ENCODE measurements at regions not wholly inside any gene's neighbourhood (a gene's known extent, or its start where the extent isn't known, plus 50 kb on each side); places are given as distances from the start of the nearest gene placed in this dataset.

- Histone ChIP-seq H3K4me1 (ENCODE audit: control insufficient read depth in 1 of 2, insufficient read depth in 2 of 2, low read length in 2 of 2) (peaks cover 5 to 6% of the 10 kb centered on the region in 2 donors), H3K9ac (ENCODE audit: insufficient read depth, low read length, poor library complexity, severe bottlenecking) (no peak overlapping the region), H2AFZ (ENCODE audit: insufficient read depth, low read depth, low read length, poor library complexity, severe bottlenecking) (no peak overlapping the region), H3K4me3 (replicated peaks in 1 of 3; ENCODE audit: low read depth in 2 of 3, low read length in 3 of 3) (no peak overlapping the region), H3K79me2 (ENCODE audit: insufficient read depth, low read length) (no peaks in the 10 kb centered on the region), H3K36me3 (replicated peaks in 1 of 2; ENCODE audit: control insufficient read depth in 1 of 2, insufficient read depth in 2 of 2, low read length in 2 of 2) (no peaks in the 10 kb centered on the region), H3K4me2 (replicated peaks; ENCODE audit: extremely low read depth, low read length, poor library complexity, severe bottlenecking) (no peak overlapping the region), H4K20me1 (ENCODE audit: insufficient read depth, low read length) (no peaks in the 10 kb centered on the region), H3K27me3 (ENCODE audit: control insufficient read depth in 2 of 2, insufficient read depth in 2 of 2, low read length in 2 of 2) (no peaks in the 10 kb centered on the region), H3K27ac (ENCODE audit: low read depth in 1 of 2, low read length in 2 of 2) (no peak overlapping the region), H3K9me3 (replicated peaks in 1 of 2; ENCODE audit: control insufficient read depth in 1 of 2, insufficient read depth in 1 of 2, low read length in 2 of 2) (no peaks in the 10 kb centered on the region)
- 95% methylated on average over 4 of the region's 9 CpGs for WGBS (ENCODE audit: insufficient coverage)
- H3K27me3 Mint-ChIP-seq (ENCODE audit: low read depth in 3 of 3), result peaks cover 1 to 8% (median 6%) of the 10 kb centered on the region in 3 donors
- no peak overlapping the region for H3K27ac Mint-ChIP-seq
- intact Hi-C loops (cut with micrococcal nuclease), result no loop called here
- no peak for TF ChIP-seq CTCF (IDR thresholded peaks at IDR 0.05)
- peaks cover 9% of the 10 kb centered on the region for H3K4me1 Mint-ChIP-seq
- H3K36me3 Mint-ChIP-seq, result no peaks in the 10 kb centered on the region
- DNase-seq, result no peak
- no peaks in the 10 kb centered on the region for H3K9me3 Mint-ChIP-seq
- H3K4me3 Mint-ChIP-seq, result no peak overlapping the region
These were observed 102.5 kb upstream of the CASZ1 start for GRCh38 chr1:10898921-10899320.

- Histone ChIP-seq H3K27me3 (ENCODE audit: control insufficient read depth in 2 of 2, insufficient read depth in 2 of 2, low read length in 2 of 2) (no peaks in the 10 kb centered on the region), H3K36me3 (replicated peaks in 1 of 2; ENCODE audit: control insufficient read depth in 1 of 2, insufficient read depth in 2 of 2, low read length in 2 of 2) (no peaks in the 10 kb centered on the region), H3K4me1 (ENCODE audit: control insufficient read depth in 1 of 2, insufficient read depth in 2 of 2, low read length in 2 of 2) (peaks cover 13 to 14% of the 10 kb centered on the region in 2 donors), H3K79me2 (ENCODE audit: insufficient read depth, low read length) (no peaks in the 10 kb centered on the region), H3K4me3 (replicated peaks in 1 of 3; ENCODE audit: low read depth in 2 of 3, low read length in 3 of 3) (no peak overlapping the region), H3K27ac (ENCODE audit: low read depth in 1 of 2, low read length in 2 of 2) (no peak overlapping the region), H3K4me2 (replicated peaks; ENCODE audit: extremely low read depth, low read length, poor library complexity, severe bottlenecking) (no peak overlapping the region), H3K9ac (ENCODE audit: insufficient read depth, low read length, poor library complexity, severe bottlenecking) (no peak overlapping the region), H2AFZ (ENCODE audit: insufficient read depth, low read depth, low read length, poor library complexity, severe bottlenecking) (no peak overlapping the region), H4K20me1 (ENCODE audit: insufficient read depth, low read length) (no peaks in the 10 kb centered on the region), H3K9me3 (replicated peaks in 1 of 2; ENCODE audit: control insufficient read depth in 1 of 2, insufficient read depth in 1 of 2, low read length in 2 of 2) (no peaks in the 10 kb centered on the region)
- Mint-ChIP-seq H3K27ac (no peak overlapping the region), H3K9me3 (no peaks in the 10 kb centered on the region), H3K4me3 (no peak overlapping the region), H3K36me3 (no peaks in the 10 kb centered on the region), H3K27me3 (ENCODE audit: low read depth in 3 of 3) (peaks cover under 1 to 8% (median 6%) of the 10 kb centered on the region in 3 donors), H3K4me1 (peaks cover 16% of the 10 kb centered on the region)
- intact Hi-C loops (cut with micrococcal nuclease), result no loop called here
- TF ChIP-seq CTCF (IDR thresholded peaks at IDR 0.05), result no peak
- WGBS (ENCODE audit: insufficient coverage), result 90% methylated on average over 13 of the region's 18 CpGs
- DNase-seq, result no peak
These were observed 103.2 kb upstream of the CASZ1 start for GRCh38 chr1:10899490-10900250.

All from CD14-positive monocyte (primary cell).